ENCODE measurements at regions not wholly inside any gene's neighbourhood (a gene's known extent, or its start where the extent isn't known, plus 50 kb on each side); places are given as distances from the start of the nearest gene placed in this dataset.

GRCh38 chr5:119926301-119926700, 296.9 kb downstream of the FAM170A start:
- TF ChIP-seq CTCF (conservative IDR thresholded peaks at IDR 0.05; ENCODE audit: low read length) (no peak), EZH2phosphoT487 (IDR thresholded peaks at IDR 0.05; ENCODE audit: borderline replicate concordance, low read depth, low read length) (no peak)
- no TSS peak for BruUV-seq (replicated peaks)

GRCh38 chr5:119928974-119929373, 299.6 kb downstream of the FAM170A start:
- Histone ChIP-seq H3K36me3 (ENCODE audit: insufficient read depth, low read length) (no peaks in the 10 kb centered on the region), H4K20me1 (ENCODE audit: insufficient read depth, low read length) (no peaks in the 10 kb centered on the region), H3K9me2 (ENCODE audit: insufficient read depth, low read length) (no peaks in the 10 kb centered on the region), H3K4me3 (ENCODE audit: low read depth, low read length, poor library complexity, severe bottlenecking) (no peak overlapping the region), H3K4me1 (ENCODE audit: insufficient read depth, low read length, poor library complexity, severe bottlenecking) (no peaks in the 10 kb centered on the region), H2AFZ (ENCODE audit: low read length) (no peak overlapping the region), H3K4me2 (ENCODE audit: low read length) (no peak overlapping the region), H3K79me2 (ENCODE audit: insufficient read depth, low read depth, low read length) (no peaks in the 10 kb centered on the region), H3K27ac (ENCODE audit: low read depth, low read length, poor library complexity, severe bottlenecking) (no peak overlapping the region), H3K9me3 (ENCODE audit: low read length) (no peaks in the 10 kb centered on the region)
- BruUV-seq (replicated peaks): no TSS peak
- CTCF ChIA-PET (ENCODE audit: unreplicated experiment): interaction anchor here (0.6 kb wide), 1 partner anchor 1635 kb away, joined by 3 read pairs; no protein-coding TSS in a partner anchor
- POLR2A ChIA-PET: no interaction called here
- no peak for DNase-seq (ENCODE audit: low spot score)
- intact Hi-C loops (cut with micrococcal nuclease; ENCODE audit: unreplicated experiment): no loop called here
- TF ChIP-seq EZH2phosphoT487 (IDR thresholded peaks at IDR 0.05; ENCODE audit: borderline replicate concordance, low read depth, low read length) (no peak), CTCF (conservative IDR thresholded peaks at IDR 0.05; ENCODE audit: low read length) (no peak)

More at GRCh38 chr5:119926301-119926700, 296.9 kb downstream of the FAM170A start:
- H3K4me2 ChIP-seq (ENCODE audit: low read length): no peak overlapping the region
- intact Hi-C loops (cut with micrococcal nuclease; ENCODE audit: unreplicated experiment): no loop called here
- H3K9me3 ChIP-seq (ENCODE audit: low read length): no peaks in the 10 kb centered on the region
- H2AFZ ChIP-seq (ENCODE audit: low read length): no peak overlapping the region
- H3K79me2 ChIP-seq (ENCODE audit: insufficient read depth, low read depth, low read length): no peaks in the 10 kb centered on the region
- no peak overlapping the region for H3K4me3 ChIP-seq (ENCODE audit: low read depth, low read length, poor library complexity, severe bottlenecking)
- ChIA-PET POLR2A (no interaction called here), CTCF (ENCODE audit: unreplicated experiment) (no interaction called here)
- no peaks in the 10 kb centered on the region for H3K36me3 ChIP-seq (ENCODE audit: insufficient read depth, low read length)
- H3K27ac ChIP-seq (ENCODE audit: low read depth, low read length, poor library complexity, severe bottlenecking): no peak overlapping the region
- H3K4me1 ChIP-seq (ENCODE audit: insufficient read depth, low read length, poor library complexity, severe bottlenecking): no peaks in the 10 kb centered on the region
- no peak for DNase-seq (ENCODE audit: low spot score)
- no peaks in the 10 kb centered on the region for H3K9me2 ChIP-seq (ENCODE audit: insufficient read depth, low read length)
- H4K20me1 ChIP-seq (ENCODE audit: insufficient read depth, low read length): no peaks in the 10 kb centered on the region

GRCh38 chr5:119930490-119930889, 301.1 kb downstream of the FAM170A start:
- ChIA-PET CTCF (ENCODE audit: unreplicated experiment) (no interaction called here), POLR2A (no interaction called here)
- no peaks in the 10 kb centered on the region for H3K36me3 ChIP-seq (ENCODE audit: insufficient read depth, low read length)
- DNase-seq (ENCODE audit: low spot score): no peak
- no peaks in the 10 kb centered on the region for H3K79me2 ChIP-seq (ENCODE audit: insufficient read depth, low read depth, low read length)
- BruUV-seq (replicated peaks): no TSS peak
- H3K9me3 ChIP-seq (ENCODE audit: low read length): no peaks in the 10 kb centered on the region
- no peak overlapping the region for H3K4me3 ChIP-seq (ENCODE audit: low read depth, low read length, poor library complexity, severe bottlenecking)
- H3K27ac ChIP-seq (ENCODE audit: low read depth, low read length, poor library complexity, severe bottlenecking): no peak overlapping the region
- H3K9me2 ChIP-seq (ENCODE audit: insufficient read depth, low read length): no peaks in the 10 kb centered on the region
- H2AFZ ChIP-seq (ENCODE audit: low read length): no peak overlapping the region
- intact Hi-C loops (cut with micrococcal nuclease; ENCODE audit: unreplicated experiment): no loop called here
- H3K4me1 ChIP-seq (ENCODE audit: insufficient read depth, low read length, poor library complexity, severe bottlenecking): no peaks in the 10 kb centered on the region
- H3K4me2 ChIP-seq (ENCODE audit: low read length): no peak overlapping the region
- H4K20me1 ChIP-seq (ENCODE audit: insufficient read depth, low read length): no peaks in the 10 kb centered on the region
- TF ChIP-seq EZH2phosphoT487 (IDR thresholded peaks at IDR 0.05; ENCODE audit: borderline replicate concordance, low read depth, low read length): no peak
- TF ChIP-seq CTCF (conservative IDR thresholded peaks at IDR 0.05; ENCODE audit: low read length): no peak

Data from OCI-LY7 (cell line).